WTC11 (cell line): ENCODE measurements at regions not wholly inside any gene's neighbourhood (a gene's known extent, or its start where the extent isn't known, plus 50 kb on each side); places are given as distances from the start of the nearest gene placed in this dataset.

Experiments
- CTCF ChIP-seq: fragments of 200-600 bp; IDR thresholded peaks from 2 replicates; pipeline ENCODE4 v1.8.0; 2022; ENCODE audit warnings: antibody characterized with exemption
- E2F4 ChIP-seq: sonication (generic); formaldehyde crosslinking; IDR thresholded peaks from 2 replicates; pipeline ENCODE4 v1.8.1; 2022; ENCODE audit warnings: low read depth, mild to moderate bottlenecking, moderate library complexity, missing genetic modification reagents, borderline replicate concordance
- GABPB1 ChIP-seq: sonication (generic); formaldehyde crosslinking; IDR thresholded peaks from 2 replicates; pipeline ENCODE4 v1.8.1; 2023; ENCODE audit warnings: mild to moderate bottlenecking, missing genetic modification reagents
- MXD4 ChIP-seq: fragments of 250-450 bp; sonication (Bioruptor Pico); IDR thresholded peaks from 2 replicates; pipeline ENCODE4 v1.8.0; 2021; ENCODE audit warnings: mild to moderate bottlenecking, moderate library complexity, borderline replicate concordance
- NR3C1 ChIP-seq: sonication (generic); formaldehyde crosslinking; conservative IDR thresholded peaks from 2 replicates; pipeline ENCODE4 v1.8.1; 2023; ENCODE audit warnings: low read depth, mild to moderate bottlenecking, missing genetic modification reagents
- TEAD4 ChIP-seq: sonication (generic); formaldehyde crosslinking; IDR thresholded peaks from 2 replicates; pipeline ENCODE4 v1.8.0; 2022; ENCODE audit warnings: mild to moderate bottlenecking, missing genetic modification reagents

- no peak for TF ChIP-seq GABPB1 (CRISPR knock-in tag)
- TF ChIP-seq E2F4, result no peak
- no peak for TF ChIP-seq CTCF
- no peak for TF ChIP-seq NR3C1 (CRISPR knock-in tag)
- no peak for TF ChIP-seq TEAD4 (CRISPR knock-in tag)
- TF ChIP-seq MXD4, result no peak
Observed at GRCh38 chr4:84317513-84317912, 181.6 kb downstream of the NKX6-1 start.
